WTC11 (cell line): ENCODE measurements at regions not wholly inside any gene's neighbourhood (a gene's known extent, or its start where the extent isn't known, plus 50 kb on each side); places are given as distances from the start of the nearest gene placed in this dataset.

Experiments
- CREM ChIP-seq: sonication (generic); formaldehyde crosslinking; IDR thresholded peaks from 2 replicates; pipeline ENCODE4 v1.8.1; 2022; ENCODE audit warnings: mild to moderate bottlenecking, missing genetic modification reagents, moderate library complexity
- ESRRA ChIP-seq: sonication (generic); formaldehyde crosslinking; IDR thresholded peaks from 2 replicates; pipeline ENCODE4 v1.8.1; 2022; ENCODE audit warnings: mild to moderate bottlenecking, missing genetic modification reagents, borderline replicate concordance
- ZNF121 ChIP-seq: sonication (generic); formaldehyde crosslinking; IDR thresholded peaks from 2 replicates; pipeline ENCODE4 v1.8.0; 2023; ENCODE audit warnings: missing genetic modification reagents
- TF ChIP-seq, protein P1 (sequence below): sonication (generic); formaldehyde crosslinking; IDR thresholded peaks from 2 replicates; pipeline ENCODE4 v1.8.1; 2022; ENCODE audit warnings: mild to moderate bottlenecking, moderate library complexity, missing genetic modification reagents
- TF ChIP-seq, protein P2 (sequence below): fragments of 200-600 bp; IDR thresholded peaks from 2 replicates; pipeline ENCODE4 v1.8.0; 2022; ENCODE audit warnings: antibody characterized with exemption
- TF ChIP-seq, protein P3 (sequence below): sonication (generic); formaldehyde crosslinking; conservative IDR thresholded peaks from 2 replicates; pipeline ENCODE4 v1.8.1; 2022; ENCODE audit warnings: mild to moderate bottlenecking, missing genetic modification reagents

GRCh38 chr9:113805486-113806132, 70.5 kb upstream of the ZNF618 start:
- TF ChIP-seq, protein P1, sequence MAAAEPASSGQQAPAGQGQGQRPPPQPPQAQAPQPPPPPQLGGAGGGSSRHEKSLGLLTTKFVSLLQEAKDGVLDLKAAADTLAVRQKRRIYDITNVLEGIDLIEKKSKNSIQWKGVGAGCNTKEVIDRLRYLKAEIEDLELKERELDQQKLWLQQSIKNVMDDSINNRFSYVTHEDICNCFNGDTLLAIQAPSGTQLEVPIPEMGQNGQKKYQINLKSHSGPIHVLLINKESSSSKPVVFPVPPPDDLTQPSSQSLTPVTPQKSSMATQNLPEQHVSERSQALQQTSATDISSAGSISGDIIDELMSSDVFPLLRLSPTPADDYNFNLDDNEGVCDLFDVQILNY (CRISPR knock-in tag): no peak
- TF ChIP-seq, protein P2, sequence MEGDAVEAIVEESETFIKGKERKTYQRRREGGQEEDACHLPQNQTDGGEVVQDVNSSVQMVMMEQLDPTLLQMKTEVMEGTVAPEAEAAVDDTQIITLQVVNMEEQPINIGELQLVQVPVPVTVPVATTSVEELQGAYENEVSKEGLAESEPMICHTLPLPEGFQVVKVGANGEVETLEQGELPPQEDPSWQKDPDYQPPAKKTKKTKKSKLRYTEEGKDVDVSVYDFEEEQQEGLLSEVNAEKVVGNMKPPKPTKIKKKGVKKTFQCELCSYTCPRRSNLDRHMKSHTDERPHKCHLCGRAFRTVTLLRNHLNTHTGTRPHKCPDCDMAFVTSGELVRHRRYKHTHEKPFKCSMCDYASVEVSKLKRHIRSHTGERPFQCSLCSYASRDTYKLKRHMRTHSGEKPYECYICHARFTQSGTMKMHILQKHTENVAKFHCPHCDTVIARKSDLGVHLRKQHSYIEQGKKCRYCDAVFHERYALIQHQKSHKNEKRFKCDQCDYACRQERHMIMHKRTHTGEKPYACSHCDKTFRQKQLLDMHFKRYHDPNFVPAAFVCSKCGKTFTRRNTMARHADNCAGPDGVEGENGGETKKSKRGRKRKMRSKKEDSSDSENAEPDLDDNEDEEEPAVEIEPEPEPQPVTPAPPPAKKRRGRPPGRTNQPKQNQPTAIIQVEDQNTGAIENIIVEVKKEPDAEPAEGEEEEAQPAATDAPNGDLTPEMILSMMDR: no peak
- TF ChIP-seq, protein P3, sequence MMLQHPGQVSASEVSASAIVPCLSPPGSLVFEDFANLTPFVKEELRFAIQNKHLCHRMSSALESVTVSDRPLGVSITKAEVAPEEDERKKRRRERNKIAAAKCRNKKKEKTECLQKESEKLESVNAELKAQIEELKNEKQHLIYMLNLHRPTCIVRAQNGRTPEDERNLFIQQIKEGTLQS (CRISPR knock-in tag): no peak
- TF ChIP-seq ZNF121 (no peak), ESRRA (no peak), CREM (CRISPR knock-in tag) (no peak)
